Memory B cell (primary cell): ENCODE measurements at regions not wholly inside any gene's neighbourhood (a gene's known extent, or its start where the extent isn't known, plus 50 kb on each side); places are given as distances from the start of the nearest gene placed in this dataset.
A peak's percentile ranks its signal among the peaks of the same experiment; 100 is the strongest.
"Not testable (repeated sequence)": the region's sequence is repeated elsewhere in the genome, so short reads cannot be mapped to it uniquely, and the experiment has no call there.

Experiments used
- ATAC-seq: fragments of 150-1000 bp; cut with Tn5 transposase; 2 replicates; pipeline ENCODE4 v1.10.0; 2021; ENCODE audit warnings: low read depth, mild to moderate bottlenecking, moderate library complexity
- DNase-seq, 2 donors: peaks; one replicate each; pipeline ENCODE4 v3.0.0; 2022; ENCODE audit warnings: low spot score in 2 of 2
- H3K27ac Mint-ChIP-seq: one replicate; pipeline ENCODE4 v1.8.0; 2022; ENCODE audit warnings: mild to moderate bottlenecking, moderate library complexity, mixed read lengths
- H3K27me3 Mint-ChIP-seq: one replicate; pipeline ENCODE4 v1.8.0; 2022; ENCODE audit warnings: mixed read lengths
- H3K36me3 Mint-ChIP-seq: one replicate; pipeline ENCODE4 v1.8.0; 2022; ENCODE audit warnings: mild to moderate bottlenecking, mixed read lengths
- H3K4me1 Mint-ChIP-seq: one replicate; pipeline ENCODE4 v1.8.0; 2022; ENCODE audit warnings: mixed read lengths
- H3K4me3 Mint-ChIP-seq: one replicate; pipeline ENCODE4 v1.8.0; 2022; ENCODE audit warnings: mild to moderate bottlenecking, moderate library complexity, mixed read lengths
- H3K9me3 Mint-ChIP-seq: one replicate; pipeline ENCODE4 v1.8.0; 2022; ENCODE audit warnings: mixed read lengths

DNA sequence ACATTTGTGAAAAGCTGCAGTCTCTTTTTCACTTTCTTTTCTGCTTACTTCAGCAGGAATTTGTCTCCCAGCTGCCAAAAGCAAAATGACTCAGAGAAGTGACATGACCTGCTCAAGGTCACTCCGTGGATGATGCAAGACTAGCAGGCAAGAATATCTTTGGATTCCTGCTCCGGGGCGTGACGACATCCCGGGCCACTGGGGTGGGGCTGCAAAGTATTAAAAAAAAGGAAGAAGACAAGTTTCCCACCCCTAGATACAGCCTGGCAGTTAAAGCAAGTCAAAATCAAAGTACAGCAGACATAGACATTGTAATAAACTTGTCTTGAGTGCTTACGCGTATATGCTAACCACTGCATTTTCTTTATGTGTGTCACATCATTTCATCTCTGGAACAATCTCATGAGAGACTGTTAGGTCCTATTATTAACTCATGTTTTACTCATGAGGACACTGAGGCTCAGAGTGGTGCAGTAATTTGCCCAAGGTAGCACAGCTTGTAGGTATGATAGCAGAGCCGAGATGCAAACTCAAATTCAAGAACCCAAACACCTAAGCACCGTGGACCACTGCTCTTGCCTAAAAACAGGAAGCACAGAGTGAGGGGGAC lies 485.2 kb upstream of the PROK2 start:
- no peak for DNase-seq
- ATAC-seq: no peak
- peaks cover 52% of the 10 kb centered on the region for H3K4me1 Mint-ChIP-seq
- peaks cover 8% of the 10 kb centered on the region for H3K27me3 Mint-ChIP-seq
- H3K27ac Mint-ChIP-seq: no peak overlapping the region
- H3K4me3 Mint-ChIP-seq: peak overlapping the region; percentile 22
- no peaks in the 10 kb centered on the region for H3K36me3 Mint-ChIP-seq
- H3K9me3 Mint-ChIP-seq: no peaks in the 10 kb centered on the region

- H3K27ac Mint-ChIP-seq: no peak overlapping the region
- ATAC-seq: no peak
- H3K9me3 Mint-ChIP-seq: no peaks in the 10 kb centered on the region
- peaks cover 6% of the 10 kb centered on the region for H3K27me3 Mint-ChIP-seq
- peaks cover 45% of the 10 kb centered on the region for H3K4me1 Mint-ChIP-seq
- DNase-seq: no peak
- no peaks in the 10 kb centered on the region for H3K36me3 Mint-ChIP-seq
- no peak overlapping the region for H3K4me3 Mint-ChIP-seq
Measured at GRCh38 chr3:72269475-72269874, 484.5 kb upstream of the PROK2 start.

- not testable (repeated sequence) for H3K9me3 Mint-ChIP-seq, H3K36me3 Mint-ChIP-seq, DNase-seq, H3K27me3 Mint-ChIP-seq, H3K27ac Mint-ChIP-seq
- ATAC-seq: peak; percentile 78
- peaks cover 36% of the 10 kb centered on the region for H3K4me1 Mint-ChIP-seq
- peak overlapping the region; percentile 8 for H3K4me3 Mint-ChIP-seq
Measured at GRCh38 chr3:72266921-72267524, 482.1 kb upstream of the PROK2 start.

DNA sequence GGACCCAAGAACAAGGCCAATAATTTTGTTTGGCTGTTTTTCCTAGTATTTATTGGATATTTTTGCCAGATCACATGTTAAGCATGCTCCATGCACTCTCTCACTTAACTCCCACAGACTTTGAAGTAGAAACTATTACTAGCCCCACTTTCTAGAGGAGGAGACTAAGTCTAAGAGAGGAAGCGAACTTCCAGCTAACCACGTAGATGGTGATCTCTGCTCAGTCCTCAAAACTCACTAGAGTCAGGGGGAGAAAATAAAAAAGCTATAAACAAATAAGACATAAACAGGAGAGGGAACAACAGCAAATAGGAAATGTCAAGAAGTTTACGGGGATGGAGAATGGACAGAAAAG lies 481.0 kb upstream of the PROK2 start:
- no peaks in the 10 kb centered on the region for H3K9me3 Mint-ChIP-seq
- H3K27me3 Mint-ChIP-seq: peaks cover 13% of the 10 kb centered on the region
- peaks cover 31% of the 10 kb centered on the region for H3K4me1 Mint-ChIP-seq
- no peak overlapping the region for H3K4me3 Mint-ChIP-seq
- no peaks in the 10 kb centered on the region for H3K36me3 Mint-ChIP-seq
- DNase-seq (no peak), ATAC-seq (no peak)
- no peak overlapping the region for H3K27ac Mint-ChIP-seq

DNA sequence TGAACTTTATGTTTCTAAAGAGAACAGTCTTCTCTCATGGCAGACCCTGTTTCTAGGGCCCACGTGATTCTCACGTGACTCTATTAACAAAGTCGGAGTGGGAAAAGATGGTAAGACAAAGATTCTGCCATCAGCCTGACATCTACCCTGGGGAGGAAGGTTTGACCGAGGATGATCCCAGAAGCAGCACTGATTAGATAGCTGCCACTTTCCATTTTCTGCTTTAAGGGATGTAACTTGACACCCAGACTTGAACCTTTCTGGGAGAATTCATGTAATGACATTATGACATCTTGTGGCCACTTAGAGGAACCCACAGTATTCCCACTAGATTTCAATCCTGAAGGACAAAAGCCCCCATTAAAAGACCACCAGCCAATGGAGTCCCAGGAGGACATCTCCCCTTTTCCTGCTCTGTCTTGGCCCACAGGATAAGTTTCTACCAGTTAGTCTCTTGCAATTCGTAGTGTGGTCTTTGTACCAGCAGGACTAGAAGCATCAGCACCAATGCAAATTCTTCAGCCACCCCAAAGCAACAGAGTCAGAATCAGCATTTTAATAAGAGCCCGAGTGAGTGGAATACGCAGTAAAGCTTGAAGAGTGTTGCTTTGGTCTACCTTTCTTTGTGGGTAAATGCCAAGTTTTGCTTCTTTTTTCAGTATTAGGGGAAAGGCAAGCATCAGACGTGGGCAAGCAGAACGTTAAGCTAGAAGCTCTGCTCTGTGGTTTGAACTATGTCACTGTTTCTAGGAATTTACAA lies 480.5 kb upstream of the PROK2 start:
- Mint-ChIP-seq H3K4me3 (no peak overlapping the region), H3K27me3 (peaks cover 11% of the 10 kb centered on the region), H3K4me1 (peaks cover 28% of the 10 kb centered on the region), H3K27ac (no peak overlapping the region), H3K9me3 (no peaks in the 10 kb centered on the region), H3K36me3 (no peaks in the 10 kb centered on the region)
- DNase-seq (no peak), ATAC-seq (no peak)

DNA sequence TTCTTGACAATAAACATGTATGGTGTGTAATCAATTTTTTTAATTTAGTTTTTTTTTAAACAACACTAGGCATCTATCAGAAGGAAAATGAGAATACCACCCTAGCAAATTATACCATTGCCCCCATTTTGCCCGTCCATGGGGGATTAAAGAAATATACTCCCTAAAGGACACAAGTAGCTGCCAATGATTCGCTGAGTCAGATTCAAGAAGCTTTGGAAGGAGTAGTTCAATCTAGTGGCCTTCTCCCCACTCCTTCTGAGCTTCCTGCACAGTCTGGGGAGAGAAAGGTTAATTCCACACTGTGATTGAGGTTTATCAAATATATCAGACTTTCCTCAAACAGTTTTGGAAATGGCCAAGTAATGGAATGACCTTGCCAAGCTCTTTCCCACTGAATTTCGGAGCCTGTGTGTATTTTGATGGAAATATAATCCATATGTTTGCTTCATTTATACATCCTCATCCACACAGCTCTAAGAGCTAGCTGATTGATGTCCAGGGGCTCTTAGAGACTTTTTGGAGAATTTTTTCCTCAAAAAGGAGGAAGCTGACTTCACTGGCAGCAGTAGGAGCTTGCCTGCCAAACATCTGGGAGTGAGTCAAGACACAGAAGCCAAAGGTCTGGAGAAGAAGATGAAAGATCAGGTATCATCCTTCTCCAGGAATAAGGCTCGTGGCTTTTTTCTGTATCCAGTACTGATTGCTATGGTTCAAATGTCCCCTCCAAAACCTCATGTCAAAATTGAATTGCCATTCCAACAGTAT lies 478.5 kb upstream of the PROK2 start:
- no peaks in the 10 kb centered on the region for H3K9me3 Mint-ChIP-seq
- no peaks in the 10 kb centered on the region for H3K36me3 Mint-ChIP-seq
- peaks cover 14% of the 10 kb centered on the region for H3K27me3 Mint-ChIP-seq
- H3K27ac Mint-ChIP-seq: no peak overlapping the region
- H3K4me3 Mint-ChIP-seq: no peak overlapping the region
- no peak for ATAC-seq
- no peak for DNase-seq
- peaks cover 26% of the 10 kb centered on the region for H3K4me1 Mint-ChIP-seq

GRCh38 chr3:72262736-72263135 lies 477.8 kb upstream of the PROK2 start:
- peaks cover 24% of the 10 kb centered on the region for H3K4me1 Mint-ChIP-seq
- peaks cover 15% of the 10 kb centered on the region for H3K27me3 Mint-ChIP-seq
- H3K4me3 Mint-ChIP-seq: no peak overlapping the region
- H3K9me3 Mint-ChIP-seq: no peaks in the 10 kb centered on the region
- ATAC-seq: no peak
- H3K36me3 Mint-ChIP-seq: no peaks in the 10 kb centered on the region
- H3K27ac Mint-ChIP-seq: no peak overlapping the region
- DNase-seq: no peak

GRCh38 chr3:72261566-72262564 lies 476.9 kb upstream of the PROK2 start:
- Mint-ChIP-seq H3K36me3 (no peaks in the 10 kb centered on the region), H3K4me1 (peaks cover 19% of the 10 kb centered on the region), H3K27me3 (peaks cover 15% of the 10 kb centered on the region), H3K4me3 (no peak overlapping the region), H3K9me3 (no peaks in the 10 kb centered on the region), H3K27ac (no peak overlapping the region)
- ATAC-seq: no peak
- no peak for DNase-seq

DNA sequence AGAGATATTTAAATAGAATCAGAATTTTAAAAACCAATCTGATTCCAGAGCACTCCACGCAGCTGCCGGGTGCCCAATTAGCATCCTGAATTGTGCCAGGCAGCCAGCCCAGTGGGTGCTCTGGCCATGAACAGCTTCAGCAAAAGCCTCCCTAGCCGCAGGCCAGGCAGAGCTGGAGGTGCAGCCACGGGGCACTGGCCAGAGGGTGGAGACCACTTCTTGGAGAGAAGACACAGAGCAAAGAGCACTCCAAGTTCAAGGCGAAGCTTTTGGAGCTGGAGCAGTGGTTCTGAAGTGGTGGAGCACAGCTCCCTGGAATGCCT lies 475.6 kb upstream of the PROK2 start:
- H3K4me3 Mint-ChIP-seq: no peak overlapping the region
- no peaks in the 10 kb centered on the region for H3K9me3 Mint-ChIP-seq
- peaks cover 11% of the 10 kb centered on the region for H3K4me1 Mint-ChIP-seq
- ATAC-seq (no peak), DNase-seq (no peak)
- H3K27ac Mint-ChIP-seq: no peak overlapping the region
- H3K27me3 Mint-ChIP-seq: peaks cover 15% of the 10 kb centered on the region
- H3K36me3 Mint-ChIP-seq: no peaks in the 10 kb centered on the region

GRCh38 chr3:72259755-72260587 lies 475.0 kb upstream of the PROK2 start:
- H3K4me1 Mint-ChIP-seq: peaks cover 10% of the 10 kb centered on the region
- peaks cover 15% of the 10 kb centered on the region for H3K27me3 Mint-ChIP-seq
- DNase-seq (no peak), ATAC-seq (no peak)
- no peak overlapping the region for H3K4me3 Mint-ChIP-seq
- H3K36me3 Mint-ChIP-seq: no peaks in the 10 kb centered on the region
- no peak overlapping the region for H3K27ac Mint-ChIP-seq
- no peaks in the 10 kb centered on the region for H3K9me3 Mint-ChIP-seq

GRCh38 chr3:72258361-72259141 lies 473.6 kb upstream of the PROK2 start:
- no peaks in the 10 kb centered on the region for H3K9me3 Mint-ChIP-seq
- H3K4me1 Mint-ChIP-seq: peaks cover 10% of the 10 kb centered on the region
- ATAC-seq (no peak), DNase-seq (no peak)
- H3K27ac Mint-ChIP-seq: peak overlapping the region; percentile 26
- H3K4me3 Mint-ChIP-seq: peak overlapping the region; percentile 27
- H3K36me3 Mint-ChIP-seq: no peaks in the 10 kb centered on the region
- peaks cover 15% of the 10 kb centered on the region for H3K27me3 Mint-ChIP-seq

GRCh38 chr3:72257738-72258137 lies 472.8 kb upstream of the PROK2 start:
- no peaks in the 10 kb centered on the region for H3K9me3 Mint-ChIP-seq
- ATAC-seq: no peak
- H3K27ac Mint-ChIP-seq: no peak overlapping the region
- no peak overlapping the region for H3K4me3 Mint-ChIP-seq
- peaks cover 13% of the 10 kb centered on the region for H3K27me3 Mint-ChIP-seq
- H3K4me1 Mint-ChIP-seq: peaks cover 10% of the 10 kb centered on the region
- no peaks in the 10 kb centered on the region for H3K36me3 Mint-ChIP-seq
- DNase-seq: no peak
